ENCODE measurements at regions not wholly inside any gene's neighbourhood (a gene's known extent, or its start where the extent isn't known, plus 50 kb on each side); places are given as distances from the start of the nearest gene placed in this dataset.

GRCh38 chr10:28840202-28840601 lies 162.9 kb downstream of the BAMBI start:
- H3K4me3 ChIP-seq (ENCODE audit: low read depth, low read length): no peak overlapping the region
- TF ChIP-seq CTCF (IDR thresholded peaks at IDR 0.05; ENCODE audit: control insufficient read depth, extremely low read depth, insufficient read depth): no peak

GRCh38 chr10:28840971-28841370 lies 163.7 kb downstream of the BAMBI start:
- DNase-seq (ENCODE audit: low read depth): no peak
- no peak for TF ChIP-seq CTCF (IDR thresholded peaks at IDR 0.05; ENCODE audit: control insufficient read depth, extremely low read depth, insufficient read depth)
- H3K4me3 ChIP-seq (ENCODE audit: low read depth, low read length): no peak overlapping the region

More at GRCh38 chr10:28840202-28840601, 162.9 kb downstream of the BAMBI start:
- no peak for DNase-seq (ENCODE audit: low read depth)

- TF ChIP-seq CTCF (IDR thresholded peaks at IDR 0.05; ENCODE audit: control insufficient read depth, extremely low read depth, insufficient read depth): no peak
- DNase-seq (ENCODE audit: low read depth): no peak
These were observed 164.3 kb downstream of the BAMBI start for GRCh38 chr10:28841625-28842024.

GRCh38 chr10:28842321-28842720 lies 165.0 kb downstream of the BAMBI start:
- no peak overlapping the region for H3K4me3 ChIP-seq (ENCODE audit: low read depth, low read length)
- TF ChIP-seq CTCF (IDR thresholded peaks at IDR 0.05; ENCODE audit: control insufficient read depth, extremely low read depth, insufficient read depth): no peak
- DNase-seq (ENCODE audit: low read depth): no peak

More at GRCh38 chr10:28841625-28842024, 164.3 kb downstream of the BAMBI start:
- no peak overlapping the region for H3K4me3 ChIP-seq (ENCODE audit: low read depth, low read length)

- no peak for DNase-seq (ENCODE audit: low read depth)
- no peak for TF ChIP-seq CTCF (IDR thresholded peaks at IDR 0.05; ENCODE audit: control insufficient read depth, extremely low read depth, insufficient read depth)
These were observed 167.8 kb downstream of the BAMBI start for GRCh38 chr10:28845009-28845682.

GRCh38 chr10:28849309-28849708 lies 172.0 kb downstream of the BAMBI start:
- no peak overlapping the region for H3K4me3 ChIP-seq (ENCODE audit: low read depth, low read length)
- TF ChIP-seq CTCF (IDR thresholded peaks at IDR 0.05; ENCODE audit: control insufficient read depth, extremely low read depth, insufficient read depth): no peak
- DNase-seq (ENCODE audit: low read depth): no peak

More at GRCh38 chr10:28845009-28845682, 167.8 kb downstream of the BAMBI start:
- no peak overlapping the region for H3K4me3 ChIP-seq (ENCODE audit: low read depth, low read length)

GRCh38 chr10:28849821-28850220 lies 172.5 kb downstream of the BAMBI start:
- no peak for DNase-seq (ENCODE audit: low read depth)
- no peak for TF ChIP-seq CTCF (IDR thresholded peaks at IDR 0.05; ENCODE audit: control insufficient read depth, extremely low read depth, insufficient read depth)
- H3K4me3 ChIP-seq (ENCODE audit: low read depth, low read length): no peak overlapping the region

All from LNCaP clone FGC (cell line).